ENCODE measurements at regions not wholly inside any gene's neighbourhood (a gene's known extent, or its start where the extent isn't known, plus 50 kb on each side); places are given as distances from the start of the nearest gene placed in this dataset.

DNA sequence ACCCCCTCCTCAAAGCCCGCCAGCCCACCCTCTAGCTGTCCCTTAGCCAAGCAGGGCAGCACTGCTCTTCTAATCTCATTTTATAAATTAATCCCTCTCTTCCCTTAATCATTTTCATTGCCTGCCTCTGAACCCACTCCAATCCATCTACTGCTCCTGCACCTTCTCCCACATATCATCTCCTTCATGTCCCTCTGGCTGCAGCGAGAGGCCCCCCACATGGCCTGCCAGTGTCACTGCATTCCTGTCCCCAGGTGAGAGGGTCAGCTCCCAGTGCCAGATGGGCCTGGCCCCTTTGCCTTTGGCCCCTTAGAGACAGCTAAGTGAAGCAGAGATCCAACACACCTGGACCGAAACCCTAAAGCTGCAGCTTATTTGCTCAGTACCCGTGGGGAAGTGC lies 79.4 kb downstream of the PJA1 start:
- TF ChIP-seq NR2F2 (IDR thresholded peaks at IDR 0.05) (no peak), JUND (IDR thresholded peaks at IDR 0.05) (no peak)
- TF ChIP-seq, protein P1, sequence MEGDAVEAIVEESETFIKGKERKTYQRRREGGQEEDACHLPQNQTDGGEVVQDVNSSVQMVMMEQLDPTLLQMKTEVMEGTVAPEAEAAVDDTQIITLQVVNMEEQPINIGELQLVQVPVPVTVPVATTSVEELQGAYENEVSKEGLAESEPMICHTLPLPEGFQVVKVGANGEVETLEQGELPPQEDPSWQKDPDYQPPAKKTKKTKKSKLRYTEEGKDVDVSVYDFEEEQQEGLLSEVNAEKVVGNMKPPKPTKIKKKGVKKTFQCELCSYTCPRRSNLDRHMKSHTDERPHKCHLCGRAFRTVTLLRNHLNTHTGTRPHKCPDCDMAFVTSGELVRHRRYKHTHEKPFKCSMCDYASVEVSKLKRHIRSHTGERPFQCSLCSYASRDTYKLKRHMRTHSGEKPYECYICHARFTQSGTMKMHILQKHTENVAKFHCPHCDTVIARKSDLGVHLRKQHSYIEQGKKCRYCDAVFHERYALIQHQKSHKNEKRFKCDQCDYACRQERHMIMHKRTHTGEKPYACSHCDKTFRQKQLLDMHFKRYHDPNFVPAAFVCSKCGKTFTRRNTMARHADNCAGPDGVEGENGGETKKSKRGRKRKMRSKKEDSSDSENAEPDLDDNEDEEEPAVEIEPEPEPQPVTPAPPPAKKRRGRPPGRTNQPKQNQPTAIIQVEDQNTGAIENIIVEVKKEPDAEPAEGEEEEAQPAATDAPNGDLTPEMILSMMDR (IDR thresholded peaks at IDR 0.05; ENCODE audit: low read depth, low read length, missing input control), result no peak

Data from liver (tissue), 3 donors.